GM12892 (cell line): ENCODE measurements at regions not wholly inside any gene's neighbourhood (a gene's known extent, or its start where the extent isn't known, plus 50 kb on each side); places are given as distances from the start of the nearest gene placed in this dataset.

ENCODE experiments used
- POLR2A ChIP-seq: IDR thresholded peaks from 2 replicates; pipeline ENCODE4 v1.6.1; 2011; ENCODE audit warnings: low read depth, low read length, control low read depth
- POLR2AphosphoS5 ChIP-seq: IDR thresholded peaks from 2 replicates; pipeline ENCODE4 v1.6.1; 2011; ENCODE audit warnings: low read depth, low read length, control low read depth
- TAF1 ChIP-seq: IDR thresholded peaks from 2 replicates; pipeline ENCODE4 v1.6.1; 2011; ENCODE audit warnings: low read depth, mild to moderate bottlenecking, control low read depth, low read length, borderline replicate concordance

- TF ChIP-seq POLR2A (no peak), TAF1 (no peak), POLR2AphosphoS5 (no peak)
Observed at GRCh38 chr2:105175231-105175630, 66.3 kb upstream of the GPR45 start.
